ENCODE measurements at regions not wholly inside any gene's neighbourhood (a gene's known extent, or its start where the extent isn't known, plus 50 kb on each side); places are given as distances from the start of the nearest gene placed in this dataset.

GRCh38 chr3:126275620-126275904 lies 81.6 kb downstream of the KLF15 start:
- Histone ChIP-seq H4K20me1 (ENCODE audit: insufficient read depth, low read length) (no peaks in the 10 kb centered on the region), H3K4me1 (ENCODE audit: low read length) (no peaks in the 10 kb centered on the region), H3K4me2 (ENCODE audit: low read depth, low read length) (no peak overlapping the region), H3K27me3 (replicated peaks; ENCODE audit: insufficient read depth, low read length) (no peaks in the 10 kb centered on the region), H3K4me3 (ENCODE audit: low read length) (no peak overlapping the region), H3K79me2 (ENCODE audit: low read length) (no peaks in the 10 kb centered on the region), H2AFZ (ENCODE audit: low read length) (no peak overlapping the region), H3K36me3 (replicated peaks; ENCODE audit: insufficient read depth, low read length) (no peaks in the 10 kb centered on the region), H3K9me2 (replicated peaks; ENCODE audit: insufficient read depth, low read length) (no peaks in the 10 kb centered on the region), H3K27ac (ENCODE audit: low read length) (no peak overlapping the region), H3K9me3 (replicated peaks; ENCODE audit: insufficient read depth, low read length) (no peaks in the 10 kb centered on the region), H3K9ac (ENCODE audit: low read length) (no peak overlapping the region), H3F3A (ENCODE audit: insufficient read depth, low read length) (no peaks in the 10 kb centered on the region)
- TF ChIP-seq EZH2 (optimal IDR thresholded peaks at IDR 0.05; ENCODE audit: low read depth, low read length) (no peak), EZH2phosphoT487 (IDR thresholded peaks at IDR 0.05; ENCODE audit: low read length) (no peak)
- TF ChIP-seq, protein P1, sequence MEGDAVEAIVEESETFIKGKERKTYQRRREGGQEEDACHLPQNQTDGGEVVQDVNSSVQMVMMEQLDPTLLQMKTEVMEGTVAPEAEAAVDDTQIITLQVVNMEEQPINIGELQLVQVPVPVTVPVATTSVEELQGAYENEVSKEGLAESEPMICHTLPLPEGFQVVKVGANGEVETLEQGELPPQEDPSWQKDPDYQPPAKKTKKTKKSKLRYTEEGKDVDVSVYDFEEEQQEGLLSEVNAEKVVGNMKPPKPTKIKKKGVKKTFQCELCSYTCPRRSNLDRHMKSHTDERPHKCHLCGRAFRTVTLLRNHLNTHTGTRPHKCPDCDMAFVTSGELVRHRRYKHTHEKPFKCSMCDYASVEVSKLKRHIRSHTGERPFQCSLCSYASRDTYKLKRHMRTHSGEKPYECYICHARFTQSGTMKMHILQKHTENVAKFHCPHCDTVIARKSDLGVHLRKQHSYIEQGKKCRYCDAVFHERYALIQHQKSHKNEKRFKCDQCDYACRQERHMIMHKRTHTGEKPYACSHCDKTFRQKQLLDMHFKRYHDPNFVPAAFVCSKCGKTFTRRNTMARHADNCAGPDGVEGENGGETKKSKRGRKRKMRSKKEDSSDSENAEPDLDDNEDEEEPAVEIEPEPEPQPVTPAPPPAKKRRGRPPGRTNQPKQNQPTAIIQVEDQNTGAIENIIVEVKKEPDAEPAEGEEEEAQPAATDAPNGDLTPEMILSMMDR (IDR thresholded peaks at IDR 0.05; ENCODE audit: low read length): no peak
- no peak for DNase-seq

- no peak for DNase-seq
- Histone ChIP-seq H3F3A (ENCODE audit: insufficient read depth, low read length) (no peaks in the 10 kb centered on the region), H3K4me1 (ENCODE audit: low read length) (no peaks in the 10 kb centered on the region), H3K9ac (ENCODE audit: low read length) (no peak overlapping the region), H2AFZ (ENCODE audit: low read length) (no peak overlapping the region), H3K27me3 (replicated peaks; ENCODE audit: insufficient read depth, low read length) (no peaks in the 10 kb centered on the region), H3K9me3 (replicated peaks; ENCODE audit: insufficient read depth, low read length) (no peaks in the 10 kb centered on the region), H3K9me2 (replicated peaks; ENCODE audit: insufficient read depth, low read length) (no peaks in the 10 kb centered on the region), H3K27ac (ENCODE audit: low read length) (no peak overlapping the region), H4K20me1 (ENCODE audit: insufficient read depth, low read length) (no peaks in the 10 kb centered on the region), H3K4me2 (ENCODE audit: low read depth, low read length) (no peak overlapping the region), H3K79me2 (ENCODE audit: low read length) (no peaks in the 10 kb centered on the region), H3K36me3 (replicated peaks; ENCODE audit: insufficient read depth, low read length) (no peaks in the 10 kb centered on the region), H3K4me3 (ENCODE audit: low read length) (no peak overlapping the region)
- TF ChIP-seq, protein P1 (IDR thresholded peaks at IDR 0.05; ENCODE audit: low read length): no peak
- TF ChIP-seq EZH2 (optimal IDR thresholded peaks at IDR 0.05; ENCODE audit: low read depth, low read length) (no peak), EZH2phosphoT487 (IDR thresholded peaks at IDR 0.05; ENCODE audit: low read length) (no peak)
Measured at GRCh38 chr3:126274735-126275619, 82.2 kb downstream of the KLF15 start.

- H3K9me2 ChIP-seq (replicated peaks; ENCODE audit: insufficient read depth, low read length): no peaks in the 10 kb centered on the region
- no peak overlapping the region for H3K4me2 ChIP-seq (ENCODE audit: low read depth, low read length)
- H3K9me3 ChIP-seq (replicated peaks; ENCODE audit: insufficient read depth, low read length): no peaks in the 10 kb centered on the region
- H3K4me1 ChIP-seq (ENCODE audit: low read length): no peaks in the 10 kb centered on the region
- H3K4me3 ChIP-seq (ENCODE audit: low read length): no peak overlapping the region
- no peaks in the 10 kb centered on the region for H3K36me3 ChIP-seq (replicated peaks; ENCODE audit: insufficient read depth, low read length)
- no peaks in the 10 kb centered on the region for H3F3A ChIP-seq (ENCODE audit: insufficient read depth, low read length)
- H3K27me3 ChIP-seq (replicated peaks; ENCODE audit: insufficient read depth, low read length): peaks cover 10% of the 10 kb centered on the region
- no peaks in the 10 kb centered on the region for H4K20me1 ChIP-seq (ENCODE audit: insufficient read depth, low read length)
- H3K79me2 ChIP-seq (ENCODE audit: low read length): no peaks in the 10 kb centered on the region
- H3K27ac ChIP-seq (ENCODE audit: low read length): no peak overlapping the region
- no peak for DNase-seq
- H2AFZ ChIP-seq (ENCODE audit: low read length): no peak overlapping the region
- H3K9ac ChIP-seq (ENCODE audit: low read length): no peak overlapping the region
- TF ChIP-seq, protein P1 (IDR thresholded peaks at IDR 0.05; ENCODE audit: low read length): no peak
- TF ChIP-seq EZH2phosphoT487 (IDR thresholded peaks at IDR 0.05; ENCODE audit: low read length) (no peak), EZH2 (optimal IDR thresholded peaks at IDR 0.05; ENCODE audit: low read depth, low read length) (no peak)
Measured at GRCh38 chr3:126270145-126270811, 86.9 kb downstream of the KLF15 start.
